ENCODE measurements at regions not wholly inside any gene's neighbourhood (a gene's known extent, or its start where the extent isn't known, plus 50 kb on each side); places are given as distances from the start of the nearest gene placed in this dataset.
"Not testable (repeated sequence)": the region's sequence is repeated elsewhere in the genome, so short reads cannot be mapped to it uniquely, and the experiment has no call there.

DNA sequence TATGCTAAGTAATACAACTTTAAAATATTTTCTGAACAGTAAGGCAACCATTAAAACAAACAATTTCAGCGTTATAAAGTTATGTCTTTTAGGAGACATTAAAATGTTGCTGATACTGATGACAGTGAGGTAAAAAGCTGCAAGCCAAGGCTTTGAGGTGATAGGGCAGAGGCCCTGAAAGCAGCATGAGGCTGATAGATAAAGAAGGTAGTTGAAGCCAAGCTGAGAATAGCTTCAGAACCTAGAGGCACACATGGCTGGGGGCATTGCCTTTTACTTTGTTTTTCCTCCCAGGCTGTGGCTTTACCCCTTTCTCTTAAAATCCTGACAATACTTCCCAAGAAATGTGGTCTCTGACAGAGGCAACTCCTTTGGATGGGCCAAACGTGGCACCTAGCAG lies 149.0 kb upstream of the WWC1 start:
- no peak overlapping the region for H3K9ac ChIP-seq (ENCODE audit: low read length)
- no peak for TF ChIP-seq EZH2 (IDR thresholded peaks at IDR 0.05; ENCODE audit: borderline replicate concordance, low read length)
- TF ChIP-seq, protein P1, sequence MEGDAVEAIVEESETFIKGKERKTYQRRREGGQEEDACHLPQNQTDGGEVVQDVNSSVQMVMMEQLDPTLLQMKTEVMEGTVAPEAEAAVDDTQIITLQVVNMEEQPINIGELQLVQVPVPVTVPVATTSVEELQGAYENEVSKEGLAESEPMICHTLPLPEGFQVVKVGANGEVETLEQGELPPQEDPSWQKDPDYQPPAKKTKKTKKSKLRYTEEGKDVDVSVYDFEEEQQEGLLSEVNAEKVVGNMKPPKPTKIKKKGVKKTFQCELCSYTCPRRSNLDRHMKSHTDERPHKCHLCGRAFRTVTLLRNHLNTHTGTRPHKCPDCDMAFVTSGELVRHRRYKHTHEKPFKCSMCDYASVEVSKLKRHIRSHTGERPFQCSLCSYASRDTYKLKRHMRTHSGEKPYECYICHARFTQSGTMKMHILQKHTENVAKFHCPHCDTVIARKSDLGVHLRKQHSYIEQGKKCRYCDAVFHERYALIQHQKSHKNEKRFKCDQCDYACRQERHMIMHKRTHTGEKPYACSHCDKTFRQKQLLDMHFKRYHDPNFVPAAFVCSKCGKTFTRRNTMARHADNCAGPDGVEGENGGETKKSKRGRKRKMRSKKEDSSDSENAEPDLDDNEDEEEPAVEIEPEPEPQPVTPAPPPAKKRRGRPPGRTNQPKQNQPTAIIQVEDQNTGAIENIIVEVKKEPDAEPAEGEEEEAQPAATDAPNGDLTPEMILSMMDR (IDR thresholded peaks at IDR 0.05; ENCODE audit: low read length): no peak
- H3F3A ChIP-seq (ENCODE audit: insufficient read depth, low read length): no peaks in the 10 kb centered on the region
- no peaks in the 10 kb centered on the region for H3K27me3 ChIP-seq (ENCODE audit: insufficient read depth, low read length)
- no peaks in the 10 kb centered on the region for H3K9me2 ChIP-seq (ENCODE audit: low read depth, low read length)
- no peak overlapping the region for H3K27ac ChIP-seq (ENCODE audit: low read depth, low read length, poor library complexity, severe bottlenecking)
- no peaks in the 10 kb centered on the region for H3K79me2 ChIP-seq (ENCODE audit: insufficient read depth, low read length)
- no peak overlapping the region for H3K4me2 ChIP-seq (ENCODE audit: low read length)
- H3K9me3 ChIP-seq (ENCODE audit: low read length): no peaks in the 10 kb centered on the region
- H3K36me3 ChIP-seq (ENCODE audit: insufficient read depth, low read length): no peaks in the 10 kb centered on the region
- H3K4me1 ChIP-seq (ENCODE audit: insufficient read depth, low read length, severe bottlenecking): no peaks in the 10 kb centered on the region
- H2AFZ ChIP-seq (ENCODE audit: low read length): no peak overlapping the region
- no peaks in the 10 kb centered on the region for H4K20me1 ChIP-seq (ENCODE audit: insufficient read depth, low read length)
- H3K4me3 ChIP-seq (ENCODE audit: low read depth, low read length, poor library complexity, severe bottlenecking): no peak overlapping the region

DNA sequence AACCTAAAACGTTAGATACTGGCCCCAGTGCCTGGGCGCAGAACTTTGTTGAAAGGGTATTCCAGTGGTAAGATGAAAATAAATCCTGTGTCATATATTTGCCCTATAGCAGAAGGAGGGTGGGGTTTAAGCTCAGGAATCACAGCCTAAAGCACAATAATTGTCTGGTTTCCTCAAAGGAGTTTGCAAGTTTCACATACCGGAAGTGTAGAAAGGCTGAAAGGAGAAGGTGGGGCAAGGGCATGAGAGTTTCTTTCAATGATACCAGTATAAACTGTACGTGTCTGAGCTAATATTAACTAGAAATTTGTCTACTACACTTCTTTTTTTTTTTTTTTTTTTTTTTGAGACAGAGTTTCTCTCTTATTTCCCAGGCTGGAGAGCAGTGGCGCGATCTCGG lies 147.9 kb upstream of the WWC1 start:
- H3K79me2 ChIP-seq (ENCODE audit: insufficient read depth, low read length); H3K4me2 ChIP-seq (ENCODE audit: low read length); H3K27ac ChIP-seq (ENCODE audit: low read depth, low read length, poor library complexity, severe bottlenecking); H3F3A ChIP-seq (ENCODE audit: insufficient read depth, low read length); H3K9me3 ChIP-seq (ENCODE audit: low read length); H3K27me3 ChIP-seq (ENCODE audit: insufficient read depth, low read length); H3K4me3 ChIP-seq (ENCODE audit: low read depth, low read length, poor library complexity, severe bottlenecking); H3K36me3 ChIP-seq (ENCODE audit: insufficient read depth, low read length); H4K20me1 ChIP-seq (ENCODE audit: insufficient read depth, low read length); H2AFZ ChIP-seq (ENCODE audit: low read length); H3K4me1 ChIP-seq (ENCODE audit: insufficient read depth, low read length, severe bottlenecking); H3K9ac ChIP-seq (ENCODE audit: low read length); H3K9me2 ChIP-seq (ENCODE audit: low read depth, low read length): not testable (repeated sequence)

DNA sequence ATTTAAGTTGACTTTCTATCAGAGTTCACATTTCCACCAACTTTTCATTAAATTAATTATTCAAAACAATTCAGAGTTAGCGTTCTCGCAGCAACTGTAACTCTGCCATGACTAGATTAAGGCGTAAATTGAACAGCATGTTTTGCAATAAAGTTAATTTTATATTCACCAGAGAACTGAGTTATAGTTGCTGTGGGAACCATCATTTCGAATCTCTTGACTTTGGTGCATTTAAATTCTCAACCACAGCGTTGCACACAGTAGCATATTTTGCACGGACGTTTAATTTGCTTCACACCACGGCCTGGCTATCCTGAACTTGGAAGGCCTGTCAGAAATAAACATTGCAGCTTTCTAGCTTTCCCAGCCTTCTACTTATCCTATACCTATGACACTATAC lies 144.3 kb upstream of the WWC1 start:
- H3F3A ChIP-seq (ENCODE audit: insufficient read depth, low read length): no peaks in the 10 kb centered on the region
- H3K9ac ChIP-seq (ENCODE audit: low read length): no peak overlapping the region
- H2AFZ ChIP-seq (ENCODE audit: low read length): no peak overlapping the region
- H3K4me3 ChIP-seq (ENCODE audit: low read depth, low read length, poor library complexity, severe bottlenecking): no peak overlapping the region
- no peaks in the 10 kb centered on the region for H4K20me1 ChIP-seq (ENCODE audit: insufficient read depth, low read length)
- H3K27ac ChIP-seq (ENCODE audit: low read depth, low read length, poor library complexity, severe bottlenecking): no peak overlapping the region
- H3K36me3 ChIP-seq (ENCODE audit: insufficient read depth, low read length): no peaks in the 10 kb centered on the region
- TF ChIP-seq, protein P1 (IDR thresholded peaks at IDR 0.05; ENCODE audit: low read length): no peak
- TF ChIP-seq EZH2 (IDR thresholded peaks at IDR 0.05; ENCODE audit: borderline replicate concordance, low read length): no peak
- no peaks in the 10 kb centered on the region for H3K4me1 ChIP-seq (ENCODE audit: insufficient read depth, low read length, severe bottlenecking)
- H3K79me2 ChIP-seq (ENCODE audit: insufficient read depth, low read length): no peaks in the 10 kb centered on the region
- H3K4me2 ChIP-seq (ENCODE audit: low read length): no peak overlapping the region
- H3K27me3 ChIP-seq (ENCODE audit: insufficient read depth, low read length): no peaks in the 10 kb centered on the region
- H3K9me3 ChIP-seq (ENCODE audit: low read length): no peaks in the 10 kb centered on the region
- no peaks in the 10 kb centered on the region for H3K9me2 ChIP-seq (ENCODE audit: low read depth, low read length)

DNA sequence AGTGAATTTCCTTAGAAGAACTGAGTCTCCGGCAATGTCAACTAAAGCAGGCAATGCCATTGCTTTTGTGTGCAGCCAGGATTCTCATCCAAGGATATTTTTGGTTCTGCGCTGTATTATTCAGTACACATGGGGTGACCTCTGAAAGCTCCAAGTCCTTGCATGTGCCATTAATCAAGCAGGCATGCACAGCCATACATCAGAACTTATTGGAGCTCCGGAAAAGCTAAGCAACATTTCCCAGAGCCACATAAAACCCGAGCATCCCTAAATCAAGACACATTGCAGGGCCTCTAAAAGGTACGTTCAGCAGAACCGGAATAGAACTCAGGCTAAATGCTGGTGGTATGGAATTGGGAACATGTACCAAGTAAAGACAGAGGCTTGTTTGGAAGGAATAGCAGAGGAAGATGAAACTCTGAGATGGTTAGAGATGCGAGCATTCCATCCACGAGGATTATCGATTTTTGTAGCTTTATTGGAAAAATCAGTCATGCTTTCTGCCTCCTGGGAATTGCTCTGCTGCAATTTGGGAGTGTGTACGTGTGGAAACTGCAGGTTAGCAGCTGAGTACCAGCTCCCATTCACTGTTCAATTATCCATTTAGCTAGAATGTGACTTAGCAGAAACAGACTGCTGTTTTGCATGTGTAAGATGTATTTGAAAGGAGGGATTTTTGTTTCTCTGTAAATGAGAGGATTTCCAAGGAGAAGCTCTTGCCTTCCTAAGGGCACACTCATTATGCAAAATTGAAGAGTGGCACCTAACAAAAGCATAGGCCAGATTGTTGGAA lies 143.7 kb upstream of the WWC1 start:
- Histone ChIP-seq H3K4me2 (ENCODE audit: low read length) (no peak overlapping the region), H3K79me2 (ENCODE audit: insufficient read depth, low read length) (no peaks in the 10 kb centered on the region), H3K27ac (ENCODE audit: low read depth, low read length, poor library complexity, severe bottlenecking) (no peak overlapping the region), H3K9me2 (ENCODE audit: low read depth, low read length) (no peaks in the 10 kb centered on the region), H3K36me3 (ENCODE audit: insufficient read depth, low read length) (no peaks in the 10 kb centered on the region), H4K20me1 (ENCODE audit: insufficient read depth, low read length) (no peaks in the 10 kb centered on the region), H3F3A (ENCODE audit: insufficient read depth, low read length) (no peaks in the 10 kb centered on the region), H3K9ac (ENCODE audit: low read length) (no peak overlapping the region), H3K9me3 (ENCODE audit: low read length) (no peaks in the 10 kb centered on the region), H3K4me1 (ENCODE audit: insufficient read depth, low read length, severe bottlenecking) (no peaks in the 10 kb centered on the region), H2AFZ (ENCODE audit: low read length) (no peak overlapping the region), H3K4me3 (ENCODE audit: low read depth, low read length, poor library complexity, severe bottlenecking) (no peak overlapping the region), H3K27me3 (ENCODE audit: insufficient read depth, low read length) (no peaks in the 10 kb centered on the region)
- TF ChIP-seq, protein P1 (IDR thresholded peaks at IDR 0.05; ENCODE audit: low read length): no peak
- no peak for TF ChIP-seq EZH2 (IDR thresholded peaks at IDR 0.05; ENCODE audit: borderline replicate concordance, low read length)
